Epidermal melanocyte (primary cell): ENCODE measurements at regions not wholly inside any gene's neighbourhood (a gene's known extent, or its start where the extent isn't known, plus 50 kb on each side); places are given as distances from the start of the nearest gene placed in this dataset.
"Not testable (repeated sequence)": the region's sequence is repeated elsewhere in the genome, so short reads cannot be mapped to it uniquely, and the experiment has no call there.

Source experiments
- DNase-seq: peaks from one replicate; pipeline ENCODE4 v3.0.0; 2011; ENCODE audit warnings: low spot score; ENCODE audit not compliant: insufficient read length

DNA sequence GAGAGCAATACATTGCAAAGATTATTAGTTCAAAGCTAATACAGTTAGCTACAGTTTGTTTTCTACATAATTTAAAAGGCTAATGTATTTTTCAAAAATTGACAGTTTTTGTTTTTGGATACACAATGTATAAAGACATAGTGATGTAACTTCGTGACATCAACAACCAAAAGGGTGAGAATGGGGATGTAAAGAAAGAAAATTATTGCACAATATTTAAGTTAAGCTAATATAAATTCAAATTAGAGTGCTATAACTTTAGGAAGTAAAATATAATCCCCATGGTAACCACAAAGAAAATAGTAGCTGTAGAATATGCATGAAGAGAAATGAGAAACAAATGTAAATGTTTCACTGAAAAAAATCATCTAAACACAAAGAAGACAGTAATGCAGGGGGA is 334.4 kb upstream of the DEPDC1 start:
- no peak for DNase-seq

DNA sequence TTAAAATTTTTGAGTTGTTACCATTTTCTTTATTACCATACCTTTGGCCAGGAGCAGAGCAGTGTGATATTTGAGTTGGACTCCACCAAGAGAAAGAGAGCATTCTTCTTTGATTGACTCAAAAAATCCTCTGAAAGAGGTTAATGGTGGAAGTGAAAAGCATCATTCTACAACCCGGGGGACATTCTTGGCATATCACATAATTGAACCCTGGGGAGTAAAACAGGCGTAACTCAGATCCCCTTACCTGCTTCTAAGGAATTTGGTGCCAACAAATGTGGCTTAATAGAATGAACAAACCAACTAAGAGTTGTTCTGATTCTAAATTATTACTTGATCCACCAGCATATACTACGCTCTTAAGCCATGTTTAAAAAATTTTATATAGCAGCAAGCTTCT is 351.1 kb upstream of the DEPDC1 start:
- no peak for DNase-seq

GRCh38 chr1:68868606-68869005 is 371.7 kb upstream of the DEPDC1 start:
- no peak for DNase-seq

GRCh38 chr1:68873144-68873543 is 376.3 kb upstream of the DEPDC1 start:
- DNase-seq, result no peak

DNA sequence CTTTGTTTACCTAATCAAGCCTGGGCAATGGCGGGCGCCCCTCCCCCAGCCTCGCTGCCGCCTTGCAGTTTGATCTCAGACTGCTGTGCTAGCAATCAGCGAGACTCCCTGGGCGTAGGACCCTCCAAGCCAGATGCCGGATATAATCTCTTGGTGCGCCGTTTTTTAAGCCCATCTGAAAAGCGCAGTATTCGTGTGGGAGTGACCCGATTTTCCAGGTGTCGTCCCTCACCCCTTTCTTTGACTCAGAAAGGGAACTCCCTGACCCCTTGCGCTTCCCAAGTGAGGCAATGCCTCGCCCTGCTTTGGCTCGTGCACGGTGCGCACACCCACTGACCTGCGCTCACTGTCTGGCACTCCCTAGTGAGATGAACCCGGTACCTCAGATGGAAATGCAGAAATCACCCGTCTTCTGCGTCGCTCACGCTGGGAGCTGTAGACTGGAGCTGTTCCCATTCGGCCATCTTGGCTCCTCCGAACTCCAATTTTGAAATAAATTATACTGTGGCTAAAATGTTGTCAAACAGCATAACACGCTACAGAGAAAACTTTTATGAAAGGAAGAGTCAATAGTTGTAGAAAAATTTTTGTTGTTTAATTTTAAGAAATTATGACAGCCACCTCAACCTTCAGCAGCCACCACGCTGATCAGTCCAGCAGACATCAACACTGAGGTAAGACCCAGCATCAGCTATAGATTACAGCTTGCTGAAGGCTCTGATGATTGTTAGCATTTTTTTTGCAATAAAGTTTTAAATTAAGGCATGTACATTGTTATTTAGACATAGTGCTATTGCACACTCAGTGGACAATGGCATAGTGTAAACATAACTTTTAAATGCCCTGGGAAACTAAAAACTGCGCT is 384.7 kb upstream of the DEPDC1 start:
- DNase-seq, result not testable (repeated sequence)

GRCh38 chr1:68889471-68889870 is 392.6 kb upstream of the DEPDC1 start:
- DNase-seq, result no peak

GRCh38 chr1:68890736-68891135 is 393.9 kb upstream of the DEPDC1 start:
- DNase-seq, result no peak

GRCh38 chr1:68904477-68904876 is 407.6 kb upstream of the DEPDC1 start:
- DNase-seq, result no peak

- DNase-seq, result no peak
Observed at GRCh38 chr1:68906431-68906830, 409.5 kb upstream of the DEPDC1 start.

GRCh38 chr1:68907491-68907890 is 410.6 kb upstream of the DEPDC1 start:
- DNase-seq, result no peak

DNA sequence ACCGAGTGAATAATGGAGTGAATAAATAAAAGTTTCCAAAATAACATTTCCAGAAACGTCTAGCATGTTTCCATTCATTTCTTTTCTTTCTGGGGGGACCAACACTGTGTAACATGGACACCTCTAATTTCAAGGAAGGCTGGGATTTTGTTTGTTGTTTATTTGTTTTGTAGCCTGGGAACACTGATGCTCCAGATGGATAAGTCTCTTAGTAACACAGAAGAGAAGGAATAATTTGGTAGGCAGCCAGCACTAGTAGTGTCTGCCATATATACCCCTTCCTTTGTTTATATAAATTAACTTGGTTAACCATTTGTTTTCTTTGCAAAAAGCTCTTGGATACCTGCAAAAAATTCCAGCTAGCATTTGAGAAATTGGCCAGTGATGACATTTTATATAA is 411.4 kb upstream of the DEPDC1 start:
- DNase-seq, result no peak

- DNase-seq, result no peak
Observed at GRCh38 chr1:68916221-68916902, 419.5 kb upstream of the DEPDC1 start.

- DNase-seq, result no peak
Observed at GRCh38 chr1:68917456-68917855, 420.6 kb upstream of the DEPDC1 start.

- DNase-seq, result no peak
Observed at GRCh38 chr1:68918563-68918962, 421.7 kb upstream of the DEPDC1 start.

DNA sequence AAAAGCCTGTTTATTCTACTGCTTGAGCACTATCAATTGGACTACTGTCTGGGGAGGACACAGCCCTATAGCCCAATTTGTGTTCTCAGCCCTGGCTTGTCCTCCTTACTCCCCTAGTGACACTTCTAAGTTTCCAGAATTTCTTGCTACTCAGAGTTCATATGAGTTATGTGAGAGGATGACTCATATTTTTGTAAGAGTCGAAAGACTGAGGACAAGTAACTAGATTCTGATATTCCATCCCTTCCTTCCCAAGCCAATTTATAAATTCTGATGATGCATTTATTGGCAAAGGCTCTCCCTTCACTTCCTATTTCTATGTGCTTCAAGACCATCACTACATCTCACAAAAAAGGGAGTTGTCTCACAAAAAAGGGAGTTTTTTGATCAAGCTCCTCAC is 422.2 kb upstream of the DEPDC1 start:
- no peak for DNase-seq

DNA sequence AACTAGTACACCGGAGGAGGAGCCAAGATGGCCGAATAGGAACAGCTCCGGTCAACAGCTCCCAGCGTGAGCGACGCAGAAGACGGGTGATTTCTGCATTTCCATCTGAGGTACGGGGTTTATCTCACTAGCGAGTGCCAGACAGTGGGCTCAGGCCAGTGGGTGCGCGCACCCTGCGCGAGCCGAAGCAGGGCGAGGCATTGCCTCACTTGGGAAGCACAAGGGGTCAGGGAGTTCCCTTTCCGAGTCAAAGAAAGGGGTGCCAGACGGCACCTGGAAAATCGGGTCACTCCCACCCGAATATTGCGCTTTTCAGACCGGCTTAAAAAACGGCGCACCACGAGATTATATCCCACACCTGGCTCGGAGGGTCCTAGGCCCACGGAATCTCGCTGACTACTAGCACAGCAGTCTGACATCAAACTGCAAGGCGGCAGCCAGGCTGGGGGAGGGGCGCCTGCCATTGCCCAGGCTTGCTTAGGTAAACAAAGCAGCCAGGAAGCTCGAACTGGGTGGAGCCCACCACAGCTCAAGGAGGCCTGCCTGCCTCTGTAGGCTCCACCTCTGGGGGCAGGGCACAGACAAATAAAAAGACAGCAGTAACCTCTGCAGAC is 426.7 kb upstream of the DEPDC1 start:
- DNase-seq, result not testable (repeated sequence)

- DNase-seq, result no peak
Observed at GRCh38 chr1:68930101-68930500, 433.2 kb upstream of the DEPDC1 start.

DNA sequence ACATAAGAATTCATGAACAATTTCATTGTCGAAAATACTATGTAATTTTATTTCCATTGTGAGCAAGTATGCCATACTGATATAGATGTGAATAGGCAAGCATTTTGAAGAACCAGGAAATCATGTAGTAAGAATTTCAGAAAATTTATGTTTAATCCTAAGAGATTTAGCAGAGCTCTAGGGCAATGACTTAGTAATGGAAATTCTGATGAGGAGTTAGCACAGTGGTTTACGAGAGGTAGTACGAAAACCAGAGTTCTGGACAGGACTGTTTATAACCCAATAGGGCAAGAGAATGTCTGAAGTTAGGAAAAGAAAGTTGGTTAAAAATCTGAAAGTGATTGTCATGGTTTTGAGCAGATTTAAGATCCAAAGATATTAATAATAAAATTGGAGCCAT is 439.6 kb upstream of the DEPDC1 start:
- DNase-seq, result no peak

- no peak for DNase-seq
Observed at GRCh38 chr1:68938051-68938666, 441.3 kb upstream of the DEPDC1 start.

GRCh38 chr1:68950036-68950435 is 453.2 kb upstream of the DEPDC1 start:
- DNase-seq, result no peak

GRCh38 chr1:68953311-68953710 is 456.4 kb upstream of the DEPDC1 start:
- no peak for DNase-seq

DNA sequence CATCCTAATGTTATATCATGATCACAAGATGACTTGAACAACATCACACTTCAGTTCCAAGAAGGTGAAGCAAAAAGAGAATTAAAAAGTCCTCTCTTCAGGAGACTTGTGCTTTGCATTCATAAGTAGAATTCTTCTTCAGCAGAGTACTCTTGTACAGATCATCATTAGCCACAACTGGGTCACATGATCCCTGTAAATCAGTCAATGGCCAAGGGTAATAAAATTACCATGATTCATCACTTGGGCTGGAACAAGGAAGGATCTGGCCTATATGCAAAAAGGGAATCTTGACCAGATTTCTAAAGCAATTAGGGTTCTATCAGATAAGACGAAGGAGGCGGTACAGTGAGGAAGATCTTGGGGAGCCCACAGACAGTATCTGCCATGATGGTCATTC is 458.0 kb upstream of the DEPDC1 start:
- no peak for DNase-seq
